HG03354 (cell line): ENCODE measurements at regions not wholly inside any gene's neighbourhood (a gene's known extent, or its start where the extent isn't known, plus 50 kb on each side); places are given as distances from the start of the nearest gene placed in this dataset.

Experiments used
- ATAC-seq: cut with Tn5 transposase; IDR thresholded peaks from one replicate; pipeline ENCODE4 v1.9.1; 2021; ENCODE audit warnings: mild to moderate bottlenecking; ENCODE audit not compliant: unreplicated experiment, poor library complexity, severe bottlenecking

- no peak for ATAC-seq
These were observed 111.1 kb upstream of the C10orf90 start for GRCh38 chr10:126781450-126782216.

DNA sequence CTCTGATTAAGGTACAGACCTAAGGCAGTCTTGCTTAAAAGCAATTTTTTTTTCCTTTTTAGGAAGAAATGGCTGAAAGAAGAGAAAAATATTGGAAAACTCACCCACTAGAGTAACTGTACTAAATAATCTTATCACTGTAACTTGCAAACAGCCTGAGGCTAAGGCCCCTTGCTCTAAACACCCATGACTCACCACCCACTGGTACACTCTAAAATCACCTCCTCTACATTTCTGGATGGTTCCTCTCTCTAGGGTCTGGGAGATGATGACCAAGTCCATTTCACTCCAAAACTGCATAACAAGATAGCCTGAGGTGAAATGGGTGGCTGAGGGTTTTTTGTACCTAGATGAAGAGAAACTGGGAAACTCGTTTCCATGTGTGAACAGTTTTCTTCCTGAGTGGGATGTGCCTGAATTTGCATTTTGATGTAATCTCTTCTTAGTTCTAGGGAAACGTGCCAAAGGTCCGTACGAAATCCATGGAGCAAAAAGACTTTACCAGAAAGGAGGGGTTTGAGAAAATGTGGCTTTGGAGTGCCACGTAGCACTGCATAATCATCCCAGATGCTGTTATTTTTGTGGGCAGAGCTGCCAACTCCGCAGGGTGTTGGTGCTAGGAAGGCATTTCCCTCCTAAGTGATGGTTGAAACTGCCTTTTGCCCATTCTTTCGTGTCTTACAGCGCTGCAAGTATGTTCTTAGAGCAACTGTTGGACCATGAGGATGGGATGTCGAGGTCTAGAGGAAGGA is 113.5 kb upstream of the C10orf90 start:
- no peak for ATAC-seq

- ATAC-seq, result no peak
These were observed 116.7 kb upstream of the C10orf90 start for GRCh38 chr10:126787201-126787600.

GRCh38 chr10:126795318-126795717 is 109.9 kb upstream of the DOCK1 start:
- ATAC-seq, result no peak

- ATAC-seq, result no peak
These were observed 106.6 kb upstream of the DOCK1 start for GRCh38 chr10:126798649-126799048.

DNA sequence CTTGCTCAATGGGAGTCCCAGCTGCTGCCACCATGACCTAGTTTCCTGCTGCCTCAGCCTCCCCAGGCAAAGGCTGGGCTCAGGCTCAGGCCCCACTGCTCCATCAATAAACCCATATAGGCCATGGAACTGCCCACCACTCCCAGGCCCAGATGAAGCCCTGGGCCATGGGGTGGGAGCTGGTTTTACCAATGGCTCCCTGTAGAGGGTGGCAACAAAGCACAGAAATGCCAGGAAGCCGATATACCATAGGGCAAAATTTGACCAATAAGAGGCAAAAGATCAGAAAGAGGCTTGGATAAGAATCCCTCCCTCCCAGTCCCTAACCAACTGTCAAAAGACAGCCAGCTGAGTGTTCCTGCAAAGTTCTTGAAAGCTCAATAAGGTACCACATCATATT is 101.8 kb upstream of the DOCK1 start:
- ATAC-seq, result no peak

- ATAC-seq, result no peak
These were observed 100.8 kb upstream of the DOCK1 start for GRCh38 chr10:126804396-126804795.

GRCh38 chr10:126806498-126806897 is 98.7 kb upstream of the DOCK1 start:
- ATAC-seq, result no peak

GRCh38 chr10:126806991-126807702 is 98.1 kb upstream of the DOCK1 start:
- ATAC-seq, result no peak

- no peak for ATAC-seq
These were observed 97.1 kb upstream of the DOCK1 start for GRCh38 chr10:126808103-126808502.

DNA sequence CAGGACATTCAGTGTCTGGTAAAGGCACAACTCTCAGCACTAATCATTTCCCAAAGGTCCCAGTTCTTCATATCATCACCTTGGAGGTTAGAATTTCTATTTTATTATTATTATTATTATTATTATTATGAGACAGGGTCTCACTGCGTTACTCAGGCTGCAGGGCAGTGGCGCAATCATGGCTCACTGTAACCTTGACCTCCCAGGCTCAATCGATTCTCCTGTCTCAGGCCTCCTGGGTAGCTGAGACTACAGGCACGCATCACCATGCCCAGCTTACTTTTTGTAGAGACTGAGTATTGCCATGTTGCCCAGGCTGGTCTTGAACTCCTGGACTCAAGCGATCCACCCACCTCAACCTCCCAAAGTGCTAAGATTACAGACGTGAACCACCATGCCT is 91.8 kb upstream of the DOCK1 start:
- no peak for ATAC-seq

DNA sequence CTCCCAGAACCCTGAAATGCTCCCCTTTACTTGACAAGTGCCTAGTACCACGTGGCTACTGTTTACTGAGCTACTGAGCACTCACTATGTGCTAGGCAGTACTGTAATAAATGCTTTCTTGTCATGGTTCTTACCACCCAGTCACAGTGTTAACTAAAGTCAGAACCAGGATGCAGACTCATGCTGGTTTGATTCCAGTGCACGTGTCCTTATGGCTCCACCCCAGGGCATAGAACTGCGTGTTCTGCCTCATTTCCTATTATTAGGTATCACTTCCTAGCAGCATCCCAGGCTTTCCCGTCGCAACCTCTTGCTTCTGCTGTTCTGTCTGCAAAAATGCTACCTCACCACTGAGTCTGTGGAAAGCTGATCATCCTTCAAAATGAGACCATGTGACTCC is 71.7 kb upstream of the DOCK1 start:
- ATAC-seq, result no peak

- ATAC-seq, result no peak
These were observed 69.2 kb upstream of the DOCK1 start for GRCh38 chr10:126836009-126836408.

DNA sequence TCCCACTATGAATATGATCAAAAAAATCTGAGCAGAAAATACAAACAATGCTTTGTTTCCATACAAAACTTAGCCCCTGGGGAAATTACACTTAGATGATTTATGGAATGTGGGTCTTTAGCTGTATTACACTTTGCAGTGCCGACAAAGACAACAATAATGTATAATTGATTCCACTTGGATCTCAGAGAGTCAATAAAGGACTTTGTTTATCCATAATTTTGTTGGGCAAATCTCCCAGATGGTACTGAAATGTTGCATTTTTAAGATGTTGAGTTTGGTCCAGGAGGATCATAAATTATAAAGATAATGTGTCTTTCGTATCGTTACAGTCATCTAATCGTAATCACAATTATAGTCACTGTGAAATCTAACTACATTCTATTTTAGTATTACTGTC is 66.9 kb upstream of the DOCK1 start:
- ATAC-seq, result no peak

DNA sequence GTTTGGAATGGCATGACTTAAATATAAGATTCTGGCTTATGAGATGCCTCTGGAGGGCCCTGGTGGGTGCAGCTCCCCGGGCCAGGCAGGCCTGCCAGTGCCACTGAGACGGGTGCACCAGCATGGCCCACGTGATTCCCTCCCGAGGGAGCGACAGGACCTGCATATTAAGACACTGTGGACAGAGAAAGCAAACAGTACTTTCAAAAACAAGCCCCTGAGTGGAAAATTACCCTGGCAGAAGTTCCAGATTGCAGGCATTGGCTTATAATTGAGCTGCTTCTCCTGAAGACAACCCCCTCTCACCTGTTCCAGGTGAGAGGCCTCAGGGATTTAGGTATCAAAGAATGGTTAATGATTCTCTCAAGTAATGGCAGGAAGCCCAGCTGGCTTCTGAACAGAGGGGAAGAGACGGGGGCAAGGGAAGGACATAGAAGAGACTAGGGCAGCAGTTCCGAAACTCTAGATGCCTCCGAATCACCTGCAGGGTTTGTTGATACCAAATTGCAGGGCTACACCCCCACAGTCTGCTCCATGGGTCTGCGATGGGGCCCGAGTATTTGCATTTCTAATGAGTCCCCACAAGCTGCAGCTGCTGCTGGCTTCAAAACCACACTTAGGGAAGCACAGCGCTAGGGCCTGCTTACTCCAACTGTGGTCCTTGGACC is 66.0 kb upstream of the DOCK1 start:
- ATAC-seq, result no peak

GRCh38 chr10:126840576-126841135 is 64.6 kb upstream of the DOCK1 start:
- ATAC-seq, result no peak

- no peak for ATAC-seq
These were observed 63.8 kb upstream of the DOCK1 start for GRCh38 chr10:126841341-126841895.

- ATAC-seq, result no peak
These were observed 62.9 kb upstream of the DOCK1 start for GRCh38 chr10:126842356-126842755.

GRCh38 chr10:126842836-126843235 is 62.4 kb upstream of the DOCK1 start:
- no peak for ATAC-seq
